ENCODE measurements at regions not wholly inside any gene's neighbourhood (a gene's known extent, or its start where the extent isn't known, plus 50 kb on each side); places are given as distances from the start of the nearest gene placed in this dataset.

- TF ChIP-seq FOXM1 (IDR thresholded peaks at IDR 0.05; ENCODE audit: borderline replicate concordance, low read depth) (no peak), EGR1 (IDR thresholded peaks at IDR 0.05) (no peak)
These were observed 406.5 kb upstream of the SEMA3D start for GRCh38 chr7:85593355-85593754.

DNA sequence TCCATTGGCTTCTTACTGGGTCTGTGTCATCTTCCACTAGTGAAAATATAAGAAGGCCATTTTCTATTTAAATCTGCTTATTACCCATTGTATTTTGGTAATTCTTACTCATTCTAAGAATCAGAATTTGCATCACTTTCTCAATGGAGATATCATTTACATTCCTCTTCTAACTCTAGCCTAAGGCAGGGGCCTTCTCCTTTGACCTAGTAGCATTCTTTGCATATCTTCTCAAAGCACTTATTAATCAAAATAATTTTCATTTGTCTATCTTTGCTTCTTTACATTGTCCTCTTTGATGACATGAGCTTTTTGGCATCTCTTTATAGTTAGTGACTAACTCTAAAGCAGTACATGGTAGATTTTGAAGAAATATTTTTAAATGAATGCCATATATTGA is 400.9 kb upstream of the SEMA3D start:
- TF ChIP-seq FOXM1 (IDR thresholded peaks at IDR 0.05; ENCODE audit: borderline replicate concordance, low read depth) (no peak), TAF1 (IDR thresholded peaks at IDR 0.05; ENCODE audit: low read depth) (no peak), NFIC (IDR thresholded peaks at IDR 0.05) (no peak), EP300 (IDR thresholded peaks at IDR 0.05; ENCODE audit: borderline replicate concordance) (no peak), RAD21 (IDR thresholded peaks at IDR 0.05; ENCODE audit: low read depth) (no peak), EGR1 (IDR thresholded peaks at IDR 0.05) (no peak), REST (IDR thresholded peaks at IDR 0.05; ENCODE audit: low read depth) (no peak), TCF12 (IDR thresholded peaks at IDR 0.05; ENCODE audit: low read depth) (no peak)

DNA sequence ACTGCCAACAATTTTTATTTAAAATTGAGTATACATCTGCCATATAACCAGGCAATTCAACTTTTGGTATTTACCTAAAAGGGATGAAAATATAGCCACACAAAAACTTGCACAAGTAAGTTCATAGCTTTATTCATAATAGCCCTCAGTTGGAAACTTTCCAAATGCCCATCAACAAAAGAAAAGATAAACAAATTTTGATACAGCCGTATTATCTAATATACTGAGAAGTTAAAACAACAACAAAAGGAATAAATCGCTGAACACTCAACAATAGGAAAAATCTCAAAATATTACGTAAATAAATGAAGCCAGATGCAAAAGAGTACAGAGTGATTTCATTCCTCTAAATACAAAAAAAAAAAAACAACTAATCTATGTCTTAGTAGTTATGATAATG is 399.2 kb upstream of the SEMA3D start:
- no peak for TF ChIP-seq TCF12 (IDR thresholded peaks at IDR 0.05; ENCODE audit: low read depth)
- TF ChIP-seq NFIC (IDR thresholded peaks at IDR 0.05), result no peak
- TF ChIP-seq, protein P1, sequence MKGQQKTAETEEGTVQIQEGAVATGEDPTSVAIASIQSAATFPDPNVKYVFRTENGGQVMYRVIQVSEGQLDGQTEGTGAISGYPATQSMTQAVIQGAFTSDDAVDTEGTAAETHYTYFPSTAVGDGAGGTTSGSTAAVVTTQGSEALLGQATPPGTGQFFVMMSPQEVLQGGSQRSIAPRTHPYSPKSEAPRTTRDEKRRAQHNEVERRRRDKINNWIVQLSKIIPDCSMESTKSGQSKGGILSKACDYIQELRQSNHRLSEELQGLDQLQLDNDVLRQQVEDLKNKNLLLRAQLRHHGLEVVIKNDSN (IDR thresholded peaks at IDR 0.05), result no peak
- TF ChIP-seq ZBTB7A (IDR thresholded peaks at IDR 0.05; ENCODE audit: low read depth), result no peak
- no peak for TF ChIP-seq EGR1 (IDR thresholded peaks at IDR 0.05)
- no peak for TF ChIP-seq TAF1 (IDR thresholded peaks at IDR 0.05; ENCODE audit: low read depth)
- TF ChIP-seq CEBPB (IDR thresholded peaks at IDR 0.05), result no peak
- TF ChIP-seq FOXM1 (IDR thresholded peaks at IDR 0.05; ENCODE audit: borderline replicate concordance, low read depth), result no peak
- no peak for TF ChIP-seq YY1 (IDR thresholded peaks at IDR 0.05; ENCODE audit: low read depth)
- no peak for TF ChIP-seq TEAD4 (IDR thresholded peaks at IDR 0.05)
- TF ChIP-seq, protein P2, sequence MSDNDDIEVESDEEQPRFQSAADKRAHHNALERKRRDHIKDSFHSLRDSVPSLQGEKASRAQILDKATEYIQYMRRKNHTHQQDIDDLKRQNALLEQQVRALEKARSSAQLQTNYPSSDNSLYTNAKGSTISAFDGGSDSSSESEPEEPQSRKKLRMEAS (IDR thresholded peaks at IDR 0.05), result no peak

DNA sequence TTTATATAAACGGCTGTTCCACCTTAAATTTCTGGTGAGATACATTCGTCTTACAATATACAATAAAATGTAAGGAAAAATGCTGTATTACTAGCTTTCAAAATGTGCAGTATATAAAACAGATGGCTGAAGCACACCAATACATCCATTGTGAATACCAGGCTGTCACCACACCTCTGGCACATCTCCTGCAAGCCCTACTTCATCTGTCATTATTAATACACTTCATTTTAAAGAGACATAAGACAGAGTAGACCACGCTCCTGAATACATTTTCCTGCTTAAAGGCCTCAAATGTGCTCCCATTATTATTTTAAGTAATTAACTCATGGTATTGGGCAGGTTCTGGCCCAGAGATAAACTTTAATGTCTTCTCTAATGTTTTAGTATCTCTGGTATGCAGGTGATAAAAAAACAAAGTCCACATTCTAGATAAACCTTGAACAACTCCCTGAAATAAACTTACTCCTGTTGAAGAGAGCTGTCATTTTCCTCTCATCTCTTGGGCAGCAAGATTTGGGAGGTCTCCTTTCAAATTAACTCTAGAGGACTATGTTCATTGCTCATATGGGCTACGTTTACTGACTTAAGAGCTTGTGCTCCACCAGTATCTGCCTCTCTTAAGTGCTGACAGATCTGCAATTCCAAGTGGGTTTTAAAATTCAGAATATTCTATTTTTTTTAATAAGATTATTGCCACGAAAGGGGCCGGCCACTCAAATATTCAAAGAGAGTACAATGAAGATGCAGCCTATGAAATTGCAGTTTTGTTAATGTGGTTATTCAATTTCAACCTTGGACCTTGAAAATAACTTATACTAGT is 396.5 kb upstream of the SEMA3D start:
- TF ChIP-seq REST (IDR thresholded peaks at IDR 0.05; ENCODE audit: low read depth) (no peak), EP300 (IDR thresholded peaks at IDR 0.05; ENCODE audit: borderline replicate concordance) (no peak), TAF1 (IDR thresholded peaks at IDR 0.05; ENCODE audit: low read depth) (no peak), TEAD4 (IDR thresholded peaks at IDR 0.05) (no peak), CEBPB (IDR thresholded peaks at IDR 0.05) (no peak), RAD21 (IDR thresholded peaks at IDR 0.05; ENCODE audit: low read depth) (no peak)
- TF ChIP-seq, protein P2 (IDR thresholded peaks at IDR 0.05), result no peak

GRCh38 chr7:85573844-85574243 is 387.0 kb upstream of the SEMA3D start:
- no peak for TF ChIP-seq ZBTB7A (IDR thresholded peaks at IDR 0.05; ENCODE audit: low read depth)
- TF ChIP-seq, protein P1 (IDR thresholded peaks at IDR 0.05), result no peak
- TF ChIP-seq TCF12 (IDR thresholded peaks at IDR 0.05; ENCODE audit: low read depth), result no peak
- TF ChIP-seq CREB1 (IDR thresholded peaks at IDR 0.05; ENCODE audit: low read depth), result no peak
- no peak for TF ChIP-seq NFIC (IDR thresholded peaks at IDR 0.05)
- no peak for TF ChIP-seq EP300 (IDR thresholded peaks at IDR 0.05; ENCODE audit: borderline replicate concordance)
- no peak for TF ChIP-seq EGR1 (IDR thresholded peaks at IDR 0.05)
- TF ChIP-seq REST (IDR thresholded peaks at IDR 0.05; ENCODE audit: low read depth), result no peak
- no peak for TF ChIP-seq TEAD4 (IDR thresholded peaks at IDR 0.05)
- no peak for TF ChIP-seq FOXM1 (IDR thresholded peaks at IDR 0.05; ENCODE audit: borderline replicate concordance, low read depth)
- TF ChIP-seq TAF1 (IDR thresholded peaks at IDR 0.05; ENCODE audit: low read depth), result no peak
- TF ChIP-seq CEBPB (IDR thresholded peaks at IDR 0.05), result no peak
- TF ChIP-seq, protein P2 (IDR thresholded peaks at IDR 0.05), result no peak
- TF ChIP-seq RAD21 (IDR thresholded peaks at IDR 0.05; ENCODE audit: low read depth), result no peak
- TF ChIP-seq YY1 (IDR thresholded peaks at IDR 0.05; ENCODE audit: low read depth), result no peak

All from Ishikawa (cell line).